HG02938 (cell line): ENCODE measurements at regions not wholly inside any gene's neighbourhood (a gene's known extent, or its start where the extent isn't known, plus 50 kb on each side); places are given as distances from the start of the nearest gene placed in this dataset.

ENCODE experiments used
- ATAC-seq: cut with Tn5 transposase; IDR thresholded peaks from one replicate; pipeline ENCODE4 v1.9.1; 2021; ENCODE audit warnings: mild to moderate bottlenecking, moderate library complexity; ENCODE audit not compliant: unreplicated experiment

DNA sequence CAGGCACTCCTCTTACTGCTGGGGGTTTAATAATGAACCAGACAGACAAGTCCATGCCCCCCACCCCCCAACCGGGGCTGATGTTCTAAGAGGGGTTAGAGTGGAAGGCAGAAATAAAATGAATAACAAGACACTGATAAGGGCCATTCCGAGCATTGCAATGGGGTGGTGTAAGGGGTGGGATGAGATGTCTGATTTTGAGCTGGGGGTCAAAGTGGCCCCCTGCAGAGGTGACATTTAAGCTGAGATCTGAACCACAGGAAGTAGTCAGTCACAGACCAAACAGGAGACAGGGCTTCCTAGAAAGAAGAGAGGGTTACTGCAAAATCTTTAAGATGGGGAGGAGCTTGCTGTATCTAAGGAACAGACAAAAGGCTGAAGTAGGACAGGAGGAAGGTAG is 180.6 kb upstream of the SH3BP4 start:
- ATAC-seq = no peak

DNA sequence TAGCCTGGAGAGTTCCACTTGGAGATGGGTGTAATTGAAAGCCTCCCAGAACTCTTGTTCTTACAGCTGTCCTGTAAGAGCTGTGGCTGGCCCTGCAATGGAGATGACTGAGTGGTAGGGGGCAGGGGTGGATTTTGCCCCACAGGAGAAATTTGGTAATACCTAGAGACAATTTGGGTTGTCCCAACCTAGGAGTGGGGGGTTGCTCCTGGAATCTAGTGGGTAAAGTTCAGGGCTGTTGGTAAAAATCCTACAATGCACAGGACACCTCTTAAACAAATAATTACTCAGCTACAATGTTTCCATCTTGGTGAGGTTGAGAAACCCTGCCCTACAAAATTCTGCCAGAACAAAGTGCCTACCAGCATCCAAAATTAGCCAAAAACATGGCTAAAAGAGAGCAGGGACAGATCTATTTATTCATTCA is 181.1 kb upstream of the SH3BP4 start:
- ATAC-seq = no peak

GRCh38 chr2:234770031-234770506 is 181.7 kb upstream of the SH3BP4 start:
- ATAC-seq = no peak

DNA sequence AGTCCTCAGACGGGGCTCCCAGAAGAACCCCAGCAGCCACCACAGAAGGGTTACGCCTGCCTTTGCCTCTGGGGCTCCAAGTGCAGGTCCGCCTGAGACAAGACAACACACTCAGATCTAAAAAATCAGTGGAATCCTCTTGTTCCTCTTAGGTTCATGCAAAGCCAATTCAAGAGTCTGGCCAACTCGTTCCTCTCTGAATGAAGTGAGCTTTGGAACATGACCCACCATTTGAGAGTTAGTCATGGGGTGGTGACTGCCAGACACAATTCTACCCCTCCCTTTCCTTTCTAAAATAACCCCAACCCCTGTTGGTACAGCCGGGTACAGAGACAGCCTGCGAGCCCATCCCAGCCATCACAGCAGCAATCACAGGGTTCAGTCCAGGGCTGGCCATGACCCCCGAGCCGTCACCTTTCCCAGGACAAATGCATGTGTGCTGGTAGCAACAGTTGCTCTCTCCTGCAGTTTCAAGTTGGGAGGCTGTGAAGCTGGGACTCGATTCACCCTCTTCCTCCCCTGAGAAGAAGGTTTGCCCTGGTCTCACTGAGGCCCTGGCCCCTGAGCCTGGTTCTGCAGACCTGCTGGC is 183.1 kb upstream of the SH3BP4 start:
- ATAC-seq = no peak

- ATAC-seq = no peak
Observed at GRCh38 chr2:234765279-234765678, 186.5 kb upstream of the SH3BP4 start.

GRCh38 chr2:234764372-234764771 is 187.4 kb upstream of the SH3BP4 start:
- no peak for ATAC-seq

DNA sequence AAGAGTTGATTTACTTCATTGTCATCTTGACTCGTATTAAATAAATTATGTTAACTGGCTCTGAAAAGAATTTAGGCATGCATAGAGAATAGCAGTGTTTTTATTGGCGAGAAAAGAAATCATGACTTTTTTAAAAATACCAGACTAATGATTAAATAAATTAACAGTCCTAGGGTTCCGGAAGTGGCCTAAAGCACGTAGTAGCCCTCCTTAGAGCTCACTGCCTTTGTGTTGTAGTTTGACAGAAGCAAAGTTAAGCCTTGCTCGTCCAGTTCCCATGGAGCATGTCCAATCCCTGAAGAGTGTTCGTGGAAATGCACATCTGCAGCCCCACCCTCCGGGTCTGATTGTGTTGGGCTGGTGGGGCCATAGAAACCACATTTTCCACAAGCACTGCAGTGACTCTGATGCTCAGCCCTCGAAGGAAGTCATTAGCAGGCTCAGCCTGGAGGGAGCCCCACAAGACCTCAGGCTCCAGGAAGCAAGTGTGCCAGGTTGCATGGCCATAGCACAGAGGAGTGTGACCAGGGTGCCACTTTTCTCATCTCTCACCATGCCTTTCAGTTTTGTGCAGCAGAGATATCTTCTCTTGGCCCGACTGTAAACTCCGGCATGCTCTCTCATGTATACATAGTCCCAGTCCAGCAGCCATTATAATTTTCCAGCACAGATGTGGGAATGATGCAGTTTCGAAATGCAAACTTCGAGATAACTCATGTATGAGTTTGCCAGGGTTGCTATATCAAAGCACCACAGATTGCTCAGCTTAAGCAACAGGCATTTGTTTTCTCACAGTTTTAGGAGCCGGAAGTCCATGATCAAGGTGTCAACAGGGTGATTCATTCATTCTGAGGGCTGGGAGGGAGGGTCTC is 188.6 kb upstream of the SH3BP4 start:
- ATAC-seq = no peak

DNA sequence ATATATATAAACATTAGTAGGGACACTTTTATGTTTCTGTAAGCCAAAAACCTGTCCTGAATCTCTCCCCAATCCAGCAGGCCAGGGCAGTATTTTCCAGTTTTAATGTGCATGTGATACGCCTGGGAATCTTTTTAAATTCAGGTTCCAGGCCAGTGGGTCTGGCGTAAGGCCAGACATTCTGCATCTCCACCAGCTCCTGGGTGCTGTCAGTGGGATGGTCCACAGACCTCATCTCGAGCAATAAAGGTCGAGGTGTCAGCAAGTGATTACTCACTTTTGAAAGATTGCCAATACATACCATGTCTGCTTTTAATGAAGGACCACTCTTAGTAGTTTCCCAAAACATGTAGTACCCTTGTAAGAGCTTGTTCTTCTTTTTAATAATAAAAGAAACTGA is 189.9 kb upstream of the SH3BP4 start:
- no peak for ATAC-seq

DNA sequence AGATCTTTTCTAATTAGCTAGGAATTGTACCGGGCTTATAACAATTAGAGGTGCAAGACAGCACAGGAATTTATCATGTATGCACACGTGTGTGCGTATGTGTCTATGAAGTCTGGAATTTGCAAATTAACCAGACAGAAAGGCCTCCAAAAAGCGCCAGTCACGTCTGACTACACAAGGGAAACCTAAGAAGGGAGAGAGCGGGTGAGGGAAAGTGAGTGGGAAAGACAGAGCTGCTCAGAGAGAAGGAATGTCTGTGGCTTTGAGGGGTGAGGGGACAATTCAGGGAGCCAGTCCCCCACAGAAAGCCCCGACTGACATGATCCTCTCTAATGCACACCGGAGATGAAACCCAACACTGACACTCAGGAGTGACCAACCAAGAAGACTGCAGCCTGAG is 197.7 kb upstream of the SH3BP4 start:
- no peak for ATAC-seq

DNA sequence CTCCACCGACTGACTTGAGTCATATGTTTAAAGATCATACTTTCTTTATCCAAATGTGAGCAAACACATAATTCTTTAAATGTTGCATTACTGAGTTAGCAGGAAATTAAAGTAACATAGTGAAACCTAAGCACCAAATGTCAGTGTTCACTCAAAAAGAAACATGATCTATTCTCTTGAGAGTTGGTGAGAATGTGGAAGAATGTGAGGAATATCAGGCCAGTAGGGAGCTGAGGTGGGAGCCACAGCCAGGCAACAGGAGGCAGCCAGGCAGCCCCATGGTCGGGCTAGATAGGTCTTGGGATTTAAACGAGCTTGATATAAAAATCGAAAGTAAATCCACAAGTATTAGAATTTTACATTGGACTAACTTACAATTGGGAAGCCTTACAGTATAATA is 198.1 kb upstream of the SH3BP4 start:
- no peak for ATAC-seq

DNA sequence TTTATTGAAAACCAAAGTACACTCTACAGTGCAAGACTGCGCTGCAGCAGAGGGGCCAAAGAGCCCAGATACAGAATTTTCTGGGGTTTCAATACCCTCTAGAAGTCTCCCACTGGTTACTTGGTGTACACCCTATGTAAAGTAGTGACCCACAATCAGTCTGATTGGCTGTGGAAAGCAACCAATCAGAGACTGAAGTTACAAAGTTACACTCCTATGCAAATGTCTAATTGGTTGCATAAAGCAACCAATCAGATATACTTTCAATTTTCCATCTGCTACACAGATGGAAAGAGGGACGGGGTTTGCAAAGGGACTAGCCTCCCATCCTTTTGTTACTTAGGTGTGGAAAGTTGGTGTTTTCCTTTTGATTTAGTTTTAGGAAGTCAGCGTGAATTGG is 198.9 kb upstream of the SH3BP4 start:
- ATAC-seq = no peak

DNA sequence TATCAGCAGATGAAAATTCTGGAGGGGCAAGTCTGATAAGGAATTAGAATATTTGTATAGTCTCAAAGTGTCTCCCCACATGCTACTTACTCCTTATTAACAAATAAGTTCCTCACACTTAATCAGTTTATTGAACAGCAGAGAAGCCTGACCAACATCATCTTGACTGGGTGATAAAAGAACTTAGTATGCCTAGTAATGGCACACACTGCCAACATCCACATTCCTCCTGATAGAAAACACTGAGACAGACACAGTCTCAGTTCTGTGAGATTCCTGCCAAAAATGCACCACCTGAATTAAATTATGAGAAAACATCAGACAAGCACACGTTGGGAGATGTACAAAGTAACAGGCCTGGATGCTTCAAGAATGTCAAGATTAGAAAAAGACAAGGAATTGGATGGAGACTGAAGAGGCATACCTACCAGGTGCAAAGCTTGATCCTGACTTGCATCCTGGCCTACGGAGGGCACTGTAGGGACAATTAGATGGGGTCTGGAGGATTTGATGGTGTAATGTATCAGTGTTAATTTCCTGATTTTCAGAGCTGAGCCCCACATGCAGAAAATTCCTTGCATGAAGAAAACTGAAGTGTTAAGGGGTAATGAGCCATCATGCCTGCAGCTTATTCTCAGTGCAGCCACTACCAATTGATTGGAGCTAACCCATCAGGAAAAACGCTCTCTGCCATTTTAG is 200.4 kb upstream of the SH3BP4 start:
- ATAC-seq = no peak

DNA sequence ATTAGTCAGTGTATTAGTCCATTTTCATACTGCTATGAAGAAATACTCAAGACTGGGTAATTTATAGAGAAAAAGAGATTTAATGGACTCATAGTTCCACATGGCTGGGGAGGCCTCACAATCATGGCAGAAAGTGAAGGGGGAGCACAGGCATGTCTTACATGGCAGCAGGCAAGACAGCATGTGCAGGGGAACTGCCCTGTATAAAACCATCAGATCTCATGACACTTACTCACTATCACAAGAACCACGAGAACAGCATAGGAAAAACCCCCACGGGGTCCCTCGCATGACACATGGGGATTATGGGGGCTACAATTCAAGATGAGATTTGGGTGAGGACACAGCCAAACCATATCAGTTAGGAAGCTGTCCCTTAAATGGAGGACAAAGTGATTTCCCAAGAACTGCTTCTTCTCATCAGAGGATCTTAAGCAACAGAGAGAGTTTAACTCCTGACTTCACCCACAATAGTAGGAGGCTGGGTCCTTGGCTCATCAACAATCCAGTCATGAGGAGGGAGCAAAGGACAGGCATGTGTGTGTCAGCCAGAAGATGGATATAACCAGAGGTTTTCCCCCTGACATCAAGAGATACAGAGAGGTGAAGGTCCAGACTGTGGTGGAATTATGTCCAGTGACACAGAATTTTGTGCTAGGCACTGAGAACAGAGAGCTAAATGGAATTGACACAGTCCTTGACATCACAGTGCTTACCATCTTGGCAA is 203.8 kb upstream of the SH3BP4 start:
- ATAC-seq = no peak

- ATAC-seq = no peak
Observed at GRCh38 chr2:234747032-234747431, 204.8 kb upstream of the SH3BP4 start.

DNA sequence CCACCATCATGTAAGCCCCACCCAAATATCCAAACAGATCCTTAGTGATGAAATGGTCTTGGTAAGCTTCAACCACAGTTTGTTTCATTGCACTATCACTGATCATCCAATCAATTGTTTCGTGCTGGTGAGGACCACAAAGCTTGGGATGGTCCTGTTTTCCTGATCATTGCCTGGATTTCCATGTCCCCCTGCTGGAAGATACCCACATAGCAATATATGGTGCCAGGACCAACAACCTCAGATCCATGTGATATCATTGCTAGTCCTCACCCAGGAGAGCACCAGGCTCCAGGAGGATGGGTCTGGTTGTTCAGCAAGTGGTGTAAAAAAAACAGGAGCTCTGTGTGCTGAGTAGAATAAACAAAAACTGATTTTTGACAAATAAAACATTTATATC is 206.5 kb upstream of the SH3BP4 start:
- no peak for ATAC-seq

- no peak for ATAC-seq
Observed at GRCh38 chr2:234741976-234742375, 209.8 kb upstream of the SH3BP4 start.

DNA sequence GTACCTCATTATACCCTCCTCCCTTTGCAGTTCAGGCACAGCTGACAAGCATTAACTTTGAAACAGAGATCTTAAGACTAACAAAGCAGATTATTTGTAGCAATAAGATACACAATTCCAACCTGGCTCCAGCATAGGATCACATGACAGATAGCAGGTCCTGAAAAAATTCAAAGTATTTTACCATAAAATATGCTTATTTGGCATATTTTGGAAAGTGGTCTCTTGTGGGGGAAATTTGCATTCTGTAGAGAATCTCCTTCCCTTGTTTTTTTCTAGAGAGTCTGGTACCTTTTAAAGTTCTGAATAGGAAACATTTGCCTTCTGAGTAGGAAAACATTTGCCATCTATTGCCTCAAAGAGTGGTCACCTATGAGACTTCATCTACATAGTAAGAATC is 212.8 kb upstream of the SH3BP4 start:
- no peak for ATAC-seq

GRCh38 chr2:234735829-234736228 is 216.0 kb upstream of the SH3BP4 start:
- ATAC-seq = no peak

DNA sequence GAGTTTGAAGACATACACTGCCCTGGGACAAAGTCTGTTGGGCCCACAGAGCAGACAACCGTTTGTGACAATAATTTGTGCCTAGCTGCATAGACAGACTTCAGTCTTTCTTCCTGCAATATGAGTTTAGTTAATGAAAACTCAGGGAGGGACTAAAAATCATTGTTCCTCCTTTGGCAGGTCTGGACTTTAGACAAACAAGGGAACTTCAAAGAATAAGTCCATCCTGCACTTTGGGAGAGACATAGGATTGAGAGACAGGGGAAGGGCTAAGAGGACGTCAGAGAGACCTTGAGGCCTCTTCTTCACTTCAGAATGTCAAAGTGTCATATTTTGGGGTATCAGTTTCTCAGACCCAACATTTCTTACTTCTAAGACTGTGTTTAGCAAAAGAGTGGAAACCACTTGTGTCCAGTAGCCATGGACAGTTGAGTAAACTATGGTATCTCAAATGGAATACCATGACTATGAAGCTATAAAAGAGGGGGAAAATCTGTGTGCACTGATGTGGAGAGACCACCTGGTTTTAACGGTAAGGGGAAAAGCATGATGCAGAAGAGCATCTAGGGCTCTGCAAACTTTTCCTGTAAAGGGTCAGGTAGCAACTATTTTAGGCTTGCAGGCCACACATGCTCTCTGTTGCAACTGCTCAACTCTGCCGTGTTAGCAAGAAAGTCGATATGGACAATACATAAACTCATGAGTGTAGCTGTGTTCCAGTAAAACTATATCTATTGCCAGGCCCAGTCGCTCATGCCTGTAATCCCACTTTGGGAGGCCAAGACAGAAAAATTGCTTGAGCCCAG is 217.8 kb upstream of the SH3BP4 start:
- no peak for ATAC-seq

- ATAC-seq = no peak
Observed at GRCh38 chr2:234733093-234733489, 218.7 kb upstream of the SH3BP4 start.
